GM12875 (cell line): ENCODE measurements at regions not wholly inside any gene's neighbourhood (a gene's known extent, or its start where the extent isn't known, plus 50 kb on each side); places are given as distances from the start of the nearest gene placed in this dataset.

Experiments
- H3K4me3 ChIP-seq: one replicate; pipeline ENCODE4 v1.5.1; 2011; ENCODE audit warnings: low read depth, low read length, control low read depth
- TF ChIP-seq, protein P1 (sequence below): IDR thresholded peaks from 2 replicates; pipeline ENCODE4 v1.5.1; 2011; ENCODE audit warnings: low read depth, mild to moderate bottlenecking, control low read depth, inconsistent platforms, low read length, moderate library complexity, borderline replicate concordance; ENCODE audit not compliant: insufficient read depth

DNA sequence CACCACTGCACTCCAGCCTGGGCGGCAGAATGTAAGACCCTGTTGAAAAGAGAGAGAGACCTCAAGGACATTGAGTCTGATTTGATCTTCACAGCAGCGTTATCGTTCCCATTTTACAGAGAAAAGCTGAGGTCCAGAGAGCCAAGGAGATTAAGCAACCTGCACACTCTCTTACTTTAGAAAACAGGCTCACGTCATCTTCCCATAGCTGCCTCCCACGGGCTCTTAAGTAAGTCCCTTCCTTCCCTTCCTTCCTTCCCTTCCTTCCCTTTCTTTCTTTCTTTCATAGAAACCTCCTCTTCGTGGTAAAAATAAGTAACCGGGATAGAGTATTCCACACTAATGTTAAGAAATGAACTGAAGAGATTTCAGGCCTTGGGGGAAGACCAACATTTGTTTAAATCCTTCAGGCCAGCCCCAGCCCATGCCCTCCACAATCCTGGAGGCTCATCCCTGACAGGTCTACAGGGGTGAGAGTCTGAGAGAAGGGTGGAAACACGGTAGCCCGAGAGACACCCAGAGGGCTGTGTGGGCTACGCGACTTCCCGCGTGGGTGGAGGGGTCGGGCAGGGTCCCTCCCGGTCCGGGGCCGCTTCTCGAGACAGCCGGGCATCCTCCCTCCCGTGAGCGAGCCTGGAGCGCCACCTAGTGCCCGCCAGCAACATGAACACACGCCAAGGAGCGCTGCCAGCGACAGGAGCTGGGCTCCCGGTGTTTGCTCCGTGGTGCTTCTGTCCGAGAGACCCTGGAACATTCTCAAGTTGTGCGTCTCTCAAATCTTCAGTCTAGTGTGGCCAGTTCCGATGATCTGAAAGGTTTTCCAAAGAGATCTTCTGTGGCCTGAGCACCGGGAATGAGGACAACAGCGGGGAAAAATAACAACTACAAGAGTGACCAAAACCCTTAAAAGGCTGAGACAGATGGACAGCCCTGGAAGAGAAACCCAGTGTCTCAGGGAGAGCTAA is 160.3 kb downstream of the INO80D start:
- TF ChIP-seq, protein P1, sequence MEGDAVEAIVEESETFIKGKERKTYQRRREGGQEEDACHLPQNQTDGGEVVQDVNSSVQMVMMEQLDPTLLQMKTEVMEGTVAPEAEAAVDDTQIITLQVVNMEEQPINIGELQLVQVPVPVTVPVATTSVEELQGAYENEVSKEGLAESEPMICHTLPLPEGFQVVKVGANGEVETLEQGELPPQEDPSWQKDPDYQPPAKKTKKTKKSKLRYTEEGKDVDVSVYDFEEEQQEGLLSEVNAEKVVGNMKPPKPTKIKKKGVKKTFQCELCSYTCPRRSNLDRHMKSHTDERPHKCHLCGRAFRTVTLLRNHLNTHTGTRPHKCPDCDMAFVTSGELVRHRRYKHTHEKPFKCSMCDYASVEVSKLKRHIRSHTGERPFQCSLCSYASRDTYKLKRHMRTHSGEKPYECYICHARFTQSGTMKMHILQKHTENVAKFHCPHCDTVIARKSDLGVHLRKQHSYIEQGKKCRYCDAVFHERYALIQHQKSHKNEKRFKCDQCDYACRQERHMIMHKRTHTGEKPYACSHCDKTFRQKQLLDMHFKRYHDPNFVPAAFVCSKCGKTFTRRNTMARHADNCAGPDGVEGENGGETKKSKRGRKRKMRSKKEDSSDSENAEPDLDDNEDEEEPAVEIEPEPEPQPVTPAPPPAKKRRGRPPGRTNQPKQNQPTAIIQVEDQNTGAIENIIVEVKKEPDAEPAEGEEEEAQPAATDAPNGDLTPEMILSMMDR = peak; percentile 98
- no peak overlapping the region for H3K4me3 ChIP-seq

DNA sequence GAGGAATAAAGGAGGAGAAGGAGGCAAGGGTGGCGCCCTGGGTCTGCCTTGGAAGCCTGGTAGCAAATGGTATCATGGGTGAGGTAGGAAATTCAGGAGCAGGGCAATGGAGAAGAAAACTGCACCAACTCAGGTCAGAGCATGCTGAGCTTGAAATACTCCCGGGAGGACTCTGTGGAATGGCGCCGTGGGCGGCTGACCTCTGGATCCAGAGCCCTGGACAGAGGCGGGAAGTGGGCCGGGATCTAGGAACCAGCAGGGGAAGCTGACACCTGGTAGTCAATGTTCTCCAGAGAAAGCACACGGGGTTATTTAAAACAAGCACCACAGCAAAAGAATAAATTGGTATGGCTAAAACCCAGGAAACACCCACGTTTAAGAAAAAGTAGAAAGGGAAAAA is 161.3 kb downstream of the INO80D start:
- TF ChIP-seq, protein P1 = no peak
- no peak overlapping the region for H3K4me3 ChIP-seq

DNA sequence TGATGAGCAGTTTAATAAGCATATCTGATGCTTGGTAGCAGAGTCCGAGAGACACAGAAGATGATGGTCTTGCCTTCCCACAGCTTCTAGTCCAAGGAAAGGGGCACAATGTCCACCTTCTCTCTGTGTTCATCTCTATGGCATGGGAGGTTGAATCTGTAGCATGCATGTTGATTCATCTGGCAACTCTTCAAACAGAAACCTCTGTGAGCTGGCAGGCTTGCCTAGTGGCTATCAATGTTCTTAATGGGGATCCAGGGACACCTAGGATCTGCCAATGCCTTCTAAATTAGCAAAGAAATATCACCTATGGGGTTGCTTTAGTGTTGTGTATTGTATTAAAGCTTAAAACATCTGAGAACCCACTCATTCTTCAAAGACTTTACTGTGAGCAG is 170.8 kb downstream of the INO80D start:
- no peak overlapping the region for H3K4me3 ChIP-seq
- TF ChIP-seq, protein P1 = no peak

DNA sequence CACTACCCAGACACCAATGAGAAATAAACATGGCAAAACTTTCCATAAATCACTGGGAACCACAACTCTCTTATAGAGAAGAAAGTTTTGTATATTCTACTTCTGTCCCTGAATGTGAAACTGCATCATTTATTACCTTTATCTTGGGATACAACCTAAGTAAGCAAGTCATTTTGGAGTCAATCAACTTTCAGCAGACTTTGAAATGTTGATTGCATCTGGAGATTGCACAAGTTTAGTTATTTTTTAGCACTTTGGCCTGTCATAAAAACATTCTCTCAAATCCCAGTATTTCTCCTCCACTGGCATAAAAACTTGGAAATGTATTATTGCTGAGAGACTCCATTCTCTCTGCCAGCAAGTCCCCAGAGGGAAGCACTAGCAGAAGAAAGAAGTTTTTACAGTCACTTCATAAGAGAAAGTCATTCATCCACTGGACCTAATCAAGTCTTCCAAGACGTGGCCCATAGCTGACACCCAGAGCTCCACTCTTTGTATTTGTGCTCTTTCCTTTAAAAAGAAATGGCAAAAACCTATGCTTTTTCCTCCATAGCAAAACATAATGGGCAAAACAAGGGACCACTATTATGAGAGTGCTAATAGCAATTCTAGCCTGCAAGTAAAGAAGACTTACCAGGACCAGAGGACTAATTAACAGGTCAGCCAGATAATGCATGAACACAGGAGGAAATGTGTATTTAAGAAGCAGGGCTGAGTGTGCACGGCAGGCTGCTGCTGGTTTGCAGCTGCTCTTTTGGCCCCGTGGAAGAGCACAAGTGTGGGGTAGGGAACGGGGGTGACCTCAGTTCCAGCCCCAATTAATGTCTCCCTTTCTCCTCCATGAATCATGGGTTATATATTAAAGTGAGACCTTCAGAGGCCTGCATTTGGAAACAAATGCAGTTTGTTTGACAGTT is 171.5 kb downstream of the INO80D start:
- H3K4me3 ChIP-seq = no peak overlapping the region
- TF ChIP-seq, protein P1 = no peak

DNA sequence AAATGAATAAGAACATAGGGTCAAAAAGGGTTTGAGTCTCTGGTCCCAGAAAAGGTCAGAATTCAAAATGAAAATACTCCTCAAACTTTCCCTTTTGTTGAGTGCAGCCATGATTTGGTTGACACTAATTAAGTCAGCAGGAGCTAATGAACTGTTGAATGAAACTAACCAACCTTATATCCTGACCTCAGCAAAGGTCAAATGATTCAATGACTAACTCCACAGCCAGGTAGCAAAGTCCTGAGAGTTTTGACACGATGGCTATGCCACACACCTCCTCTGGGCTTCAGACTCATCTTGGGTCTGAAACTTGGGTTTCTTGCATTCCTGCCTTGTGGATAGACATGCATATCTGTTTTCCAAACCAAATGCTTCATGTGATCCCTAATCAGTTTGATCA is 172.3 kb downstream of the INO80D start:
- no peak overlapping the region for H3K4me3 ChIP-seq
- TF ChIP-seq, protein P1 = no peak

DNA sequence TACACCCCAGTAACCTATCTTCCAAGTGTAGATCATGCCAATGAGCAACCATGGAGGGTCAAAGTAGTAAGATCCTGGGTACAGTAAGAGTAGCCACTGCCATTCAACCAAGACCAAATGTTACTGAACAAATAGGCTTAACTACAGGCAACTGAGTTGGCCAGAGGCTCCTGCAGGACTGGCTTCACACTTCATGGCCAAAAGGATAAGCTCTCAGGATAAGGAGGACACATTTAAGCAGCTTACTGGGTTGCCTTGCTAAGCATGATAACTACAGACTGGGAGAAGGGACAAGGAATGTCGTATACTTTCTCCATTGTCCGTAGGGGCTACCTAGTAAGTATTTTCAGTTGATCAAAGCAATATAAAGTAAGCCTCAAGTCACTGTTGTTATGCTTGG is 174.7 kb downstream of the INO80D start:
- H3K4me3 ChIP-seq = no peak overlapping the region
- TF ChIP-seq, protein P1 = no peak
